Peyer's patch (tissue), 4 donors: ENCODE measurements at regions not wholly inside any gene's neighbourhood (a gene's known extent, or its start where the extent isn't known, plus 50 kb on each side); places are given as distances from the start of the nearest gene placed in this dataset.

Experiments used
- DNase-seq, 3 donors: peaks; one replicate each; pipeline ENCODE4 v3.0.0-alpha.2; 2017 to 2019
- H3K27ac ChIP-seq, 4 donors: fragments of 200-600 bp; sonication (generic); one replicate each; pipeline ENCODE4 v1.5.1; 2016 to 2019
- H3K27me3 ChIP-seq, 2 donors: fragments of 200-600 bp; sonication (generic); one replicate each; pipeline ENCODE4 v1.5.1; 2019
- H3K36me3 ChIP-seq, 3 donors: fragments of 200-600 bp; sonication (generic); one replicate each; pipeline ENCODE4 v1.5.1; 2016 to 2019
- H3K4me1 ChIP-seq, 4 donors: fragments of 200-600 bp; sonication (generic); one replicate each; pipeline ENCODE4 v1.5.1; 2016 to 2019
- H3K4me3 ChIP-seq, 4 donors: fragments of 200-600 bp; sonication (generic); 1 replicate in 3 of 4; 2 replicates in 1 of 4; pipeline ENCODE4 v1.5.1; 2016 to 2019; ENCODE audit warnings: mild to moderate bottlenecking in 1 of 4
- H3K9me3 ChIP-seq, 4 donors: fragments of 200-600 bp; sonication (generic); one replicate each; pipeline ENCODE4 v1.5.1; 2016 to 2019; ENCODE audit warnings: mild to moderate bottlenecking in 1 of 4
- CTCF ChIP-seq, 6 experiments: fragments of 450-650 bp in 4 of 6; fragments of 200-600 bp in 2 of 6; sonication (generic) in 1 of 6; IDR thresholded peaks; one replicate each; pipeline ENCODE4 v1.5.1; 2017 to 2019; ENCODE audit warnings: antibody characterized with exemption in 6 of 6, mild to moderate bottlenecking in 3 of 6, moderate library complexity in 1 of 6
- POLR2A ChIP-seq, 2 donors: fragments of 450-650 bp; IDR thresholded peaks; one replicate each; pipeline ENCODE4 v1.5.1; 2017; ENCODE audit warnings: antibody characterized with exemption in 2 of 2, mild to moderate bottlenecking in 2 of 2, moderate library complexity in 2 of 2

GRCh38 chr12:28027947-28028724 is 55.6 kb upstream of the PTHLH start:
- no peaks in the 10 kb centered on the region for H3K36me3 ChIP-seq
- H3K4me1 ChIP-seq, result no peaks in the 10 kb centered on the region
- no peaks in the 10 kb centered on the region for H3K9me3 ChIP-seq
- no peak for DNase-seq
- no peaks in the 10 kb centered on the region for H3K27me3 ChIP-seq
- no peak for TF ChIP-seq POLR2A (IDR thresholded peaks at IDR 0.05)
- no peak for TF ChIP-seq CTCF (IDR thresholded peaks at IDR 0.05)
- H3K4me3 ChIP-seq, result no peak overlapping the region
- no peak overlapping the region for H3K27ac ChIP-seq

GRCh38 chr12:28032811-28033537 is 60.4 kb upstream of the PTHLH start:
- Histone ChIP-seq H3K36me3 (no peaks in the 10 kb centered on the region), H3K4me1 (no peaks in the 10 kb centered on the region), H3K4me3 (no peak overlapping the region), H3K9me3 (no peaks in the 10 kb centered on the region), H3K27me3 (no peaks in the 10 kb centered on the region), H3K27ac (no peak overlapping the region)
- no peak for TF ChIP-seq CTCF (IDR thresholded peaks at IDR 0.05)
- no peak for TF ChIP-seq POLR2A (IDR thresholded peaks at IDR 0.05)
- no peak for DNase-seq

GRCh38 chr12:28033538-28033915 is 61.0 kb upstream of the PTHLH start:
- H3K4me1 ChIP-seq, result no peaks in the 10 kb centered on the region
- no peaks in the 10 kb centered on the region for H3K36me3 ChIP-seq
- H3K27me3 ChIP-seq, result no peaks in the 10 kb centered on the region
- TF ChIP-seq POLR2A (IDR thresholded peaks at IDR 0.05) (no peak), CTCF (IDR thresholded peaks at IDR 0.05) (no peak)
- H3K27ac ChIP-seq, result no peak overlapping the region
- H3K9me3 ChIP-seq, result no peaks in the 10 kb centered on the region
- no peak for DNase-seq
- H3K4me3 ChIP-seq, result no peak overlapping the region

- no peak overlapping the region for H3K27ac ChIP-seq
- TF ChIP-seq CTCF (IDR thresholded peaks at IDR 0.05), result no peak
- no peak for TF ChIP-seq POLR2A (IDR thresholded peaks at IDR 0.05)
- no peak for DNase-seq
- H3K36me3 ChIP-seq, result no peaks in the 10 kb centered on the region
- no peaks in the 10 kb centered on the region for H3K27me3 ChIP-seq
- H3K4me1 ChIP-seq, result no peaks in the 10 kb centered on the region
- no peak overlapping the region for H3K4me3 ChIP-seq
- H3K9me3 ChIP-seq, result no peaks in the 10 kb centered on the region
Measured at GRCh38 chr12:28034271-28034670, 61.7 kb upstream of the PTHLH start.

- Histone ChIP-seq H3K27ac (no peak overlapping the region), H3K4me1 (no peaks in the 10 kb centered on the region), H3K4me3 (no peak overlapping the region), H3K36me3 (no peaks in the 10 kb centered on the region), H3K27me3 (no peaks in the 10 kb centered on the region), H3K9me3 (no peaks in the 10 kb centered on the region)
- TF ChIP-seq POLR2A (IDR thresholded peaks at IDR 0.05), result no peak
- TF ChIP-seq CTCF (IDR thresholded peaks at IDR 0.05), result no peak
- DNase-seq, result no peak
Measured at GRCh38 chr12:28035500-28035899, 63.0 kb upstream of the PTHLH start.
